GM12873 (cell line): ENCODE measurements at regions not wholly inside any gene's neighbourhood (a gene's known extent, or its start where the extent isn't known, plus 50 kb on each side); places are given as distances from the start of the nearest gene placed in this dataset.

Experiments used
- TF ChIP-seq, protein P1 (sequence below): IDR thresholded peaks from 2 replicates; pipeline ENCODE4 v1.5.1; 2012; ENCODE audit warnings: low read depth, mild to moderate bottlenecking, moderate library complexity, low read length, control low read depth; ENCODE audit not compliant: insufficient read depth; ENCODE audit errors: missing control alignments

DNA sequence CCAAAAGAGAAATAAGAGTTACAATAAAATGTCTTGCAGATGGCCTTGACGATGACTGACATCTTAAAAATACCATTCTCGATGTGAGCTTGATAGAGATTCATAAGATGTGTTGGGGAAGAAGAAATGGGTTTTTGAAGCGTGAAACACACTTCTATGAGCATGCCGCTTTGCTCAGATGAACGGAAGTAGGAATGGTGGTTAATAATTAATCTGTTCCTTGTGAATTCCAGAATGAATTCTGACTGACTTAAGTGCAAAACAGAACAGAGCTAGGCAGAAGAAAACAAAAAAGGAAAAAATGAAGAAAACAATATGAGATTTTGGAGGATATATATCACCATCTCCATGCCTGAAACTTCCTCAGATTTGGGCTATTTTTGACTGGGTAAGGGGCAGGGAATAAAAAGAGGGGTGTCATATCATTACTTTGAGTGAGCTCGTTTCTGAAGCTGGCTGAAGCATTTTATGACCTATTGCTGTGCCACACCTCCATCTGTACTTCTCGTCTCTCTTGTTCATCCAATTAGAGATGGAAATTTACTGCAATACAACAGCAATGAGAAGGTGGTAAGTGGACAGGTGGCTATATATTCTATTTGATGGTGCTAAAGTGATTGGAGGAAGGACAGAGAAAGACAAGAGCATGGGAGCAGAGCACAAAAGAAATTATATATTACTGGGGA, 1152.0 kb upstream of the CDH8 start:
- TF ChIP-seq, protein P1, sequence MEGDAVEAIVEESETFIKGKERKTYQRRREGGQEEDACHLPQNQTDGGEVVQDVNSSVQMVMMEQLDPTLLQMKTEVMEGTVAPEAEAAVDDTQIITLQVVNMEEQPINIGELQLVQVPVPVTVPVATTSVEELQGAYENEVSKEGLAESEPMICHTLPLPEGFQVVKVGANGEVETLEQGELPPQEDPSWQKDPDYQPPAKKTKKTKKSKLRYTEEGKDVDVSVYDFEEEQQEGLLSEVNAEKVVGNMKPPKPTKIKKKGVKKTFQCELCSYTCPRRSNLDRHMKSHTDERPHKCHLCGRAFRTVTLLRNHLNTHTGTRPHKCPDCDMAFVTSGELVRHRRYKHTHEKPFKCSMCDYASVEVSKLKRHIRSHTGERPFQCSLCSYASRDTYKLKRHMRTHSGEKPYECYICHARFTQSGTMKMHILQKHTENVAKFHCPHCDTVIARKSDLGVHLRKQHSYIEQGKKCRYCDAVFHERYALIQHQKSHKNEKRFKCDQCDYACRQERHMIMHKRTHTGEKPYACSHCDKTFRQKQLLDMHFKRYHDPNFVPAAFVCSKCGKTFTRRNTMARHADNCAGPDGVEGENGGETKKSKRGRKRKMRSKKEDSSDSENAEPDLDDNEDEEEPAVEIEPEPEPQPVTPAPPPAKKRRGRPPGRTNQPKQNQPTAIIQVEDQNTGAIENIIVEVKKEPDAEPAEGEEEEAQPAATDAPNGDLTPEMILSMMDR = no peak

- TF ChIP-seq, protein P1 = no peak
These were observed 1151.4 kb upstream of the CDH8 start for GRCh38 chr16:63187638-63188037.

- TF ChIP-seq, protein P1 = no peak
These were observed 1149.1 kb upstream of the CDH8 start for GRCh38 chr16:63185235-63185780.

- TF ChIP-seq, protein P1 = no peak
These were observed 1147.5 kb upstream of the CDH8 start for GRCh38 chr16:63183743-63184142.

GRCh38 chr16:63175313-63175712, 1139.1 kb upstream of the CDH8 start:
- TF ChIP-seq, protein P1 = no peak

GRCh38 chr16:63174801-63175200, 1138.6 kb upstream of the CDH8 start:
- TF ChIP-seq, protein P1 = no peak

- TF ChIP-seq, protein P1 = no peak
These were observed 1135.3 kb upstream of the CDH8 start for GRCh38 chr16:63171545-63171944.
